Endothelial cell of umbilical vein (primary cell): ENCODE measurements at regions not wholly inside any gene's neighbourhood (a gene's known extent, or its start where the extent isn't known, plus 50 kb on each side); places are given as distances from the start of the nearest gene placed in this dataset.

Experiments
- BruUV-seq: library from RNA; stranded (reverse); fragments of 400-500 nt; replicated peaks from 2 replicates; lab custom pipeline; 2021; lab: Mats Ljungman, UMichigan
- CTCF ChIA-PET: fragments of 300-600, 350-600 bp; sonication (Branson Sonifier 250); formaldehyde crosslinking; loops from one replicate; lab custom pipeline; 2021; ENCODE audit warnings: antibody characterized with exemption, inconsistent platforms; lab: Charles Lee
- POLR2A ChIA-PET: fragments of 300-600, 350-600 bp; sonication (Branson Sonifier 250); formaldehyde crosslinking; loops from one replicate; lab custom pipeline; 2021; ENCODE audit warnings: antibody characterized with exemption, inconsistent platforms; lab: Charles Lee
- DNase-seq: peaks from one replicate; pipeline ENCODE4 v3.0.0-alpha.2; 2011; ENCODE audit warnings: low read depth, low spot score
- FAIRE-seq: peaks from 2 replicates; lab custom pipeline; 2011; peaks lifted over from hg19 to GRCh38; lab: Jason Lieb, UNC
- H2AFZ ChIP-seq: 2 replicates; pipeline ENCODE4 v1.6.0; 2012; ENCODE audit warnings: low read depth, low read length, control low read depth, inconsistent platforms
- H3K27ac ChIP-seq: 2 replicates; pipeline ENCODE4 v1.5.1; 2011; ENCODE audit warnings: low read depth, mild to moderate bottlenecking, control low read depth, low read length, moderate library complexity; ENCODE audit not compliant: insufficient read depth
- H3K27me3 ChIP-seq, 2 experiments: 2 replicates each; pipeline versions ENCODE4 v1.6.0 to v1.6.1; 2011; ENCODE audit warnings: low read length in 2 of 2, mixed read lengths in 1 of 2; ENCODE audit not compliant: control insufficient read depth in 2 of 2, insufficient read depth in 2 of 2
- H3K36me3 ChIP-seq, 2 experiments: 2 replicates in 1 of 2; 3 replicates in 1 of 2; pipeline ENCODE4 v1.5.1; 2011; ENCODE audit warnings: low read length in 2 of 2, mild to moderate bottlenecking in 1 of 2, moderate library complexity in 1 of 2; ENCODE audit not compliant: control insufficient read depth in 2 of 2, insufficient read depth in 2 of 2; ENCODE audit errors: extremely low read depth in 1 of 2
- H3K4me1 ChIP-seq: 3 replicates; pipeline ENCODE4 v1.5.1; 2011; ENCODE audit warnings: mild to moderate bottlenecking, low read length; ENCODE audit not compliant: control insufficient read depth, insufficient read depth; ENCODE audit errors: extremely low read depth
- H3K4me2 ChIP-seq: 2 replicates; pipeline ENCODE4 v1.6.1; 2011; ENCODE audit warnings: low read length, control low read depth, mixed read lengths; ENCODE audit not compliant: insufficient read depth
- H3K4me3 ChIP-seq, 3 experiments: fragments of 200-600 bp in 1 of 3; sonication (generic), shearing (Covaris generic) in 1 of 3; replicated peaks in 1 of 3; 2 replicates each; pipeline ENCODE4 v1.5.1; 2011 to 2016; ENCODE audit warnings: control low read depth in 3 of 3, low read length in 3 of 3, mild to moderate bottlenecking in 2 of 3, inconsistent platforms in 1 of 3, low read depth in 1 of 3, moderate library complexity in 1 of 3; ENCODE audit not compliant: insufficient read depth in 1 of 3
- H3K79me2 ChIP-seq: 2 replicates; pipeline ENCODE4 v1.6.0; 2012; ENCODE audit warnings: low read length, inconsistent platforms; ENCODE audit not compliant: control insufficient read depth, insufficient read depth
- H3K9ac ChIP-seq: replicated peaks from 2 replicates; pipeline ENCODE3; 2011; ENCODE audit warnings: low read length, control low read depth; ENCODE audit not compliant: insufficient read depth; ENCODE audit errors: extremely low read depth
- H3K9me1 ChIP-seq: replicated peaks from 3 replicates; pipeline ENCODE4 v1.6.0; 2011; ENCODE audit warnings: mild to moderate bottlenecking, low read length; ENCODE audit not compliant: control insufficient read depth, insufficient read depth; ENCODE audit errors: extremely low read depth
- H3K9me3 ChIP-seq: replicated peaks from 2 replicates; pipeline ENCODE4 v1.5.1; 2012; ENCODE audit warnings: low read length, inconsistent platforms; ENCODE audit not compliant: control insufficient read depth, insufficient read depth
- H4K20me1 ChIP-seq: replicated peaks from 2 replicates; pipeline ENCODE3; 2011; ENCODE audit warnings: mild to moderate bottlenecking, low read length; ENCODE audit not compliant: control insufficient read depth, insufficient read depth; ENCODE audit errors: extremely low read depth
- EZH2 ChIP-seq: IDR thresholded peaks from 2 replicates; pipeline ENCODE4 v1.6.1; 2012; ENCODE audit warnings: borderline replicate concordance, low read depth, mild to moderate bottlenecking, moderate library complexity, low read length, inconsistent platforms; ENCODE audit not compliant: severe bottlenecking
- FOS ChIP-seq: IDR thresholded peaks from 2 replicates; pipeline ENCODE4 v1.6.1; 2011; ENCODE audit warnings: mild to moderate bottlenecking, low read length, moderate library complexity, borderline replicate concordance; ENCODE audit not compliant: insufficient read depth
- GATA2 ChIP-seq: IDR thresholded peaks from 2 replicates; pipeline ENCODE4 v1.7.0; 2011; ENCODE audit warnings: low read depth, mild to moderate bottlenecking, moderate library complexity, mixed read lengths, low read length; ENCODE audit not compliant: insufficient read length, insufficient read depth
- JUN ChIP-seq: IDR thresholded peaks from 2 replicates; pipeline ENCODE4 v1.6.1; 2011; ENCODE audit warnings: borderline replicate concordance, low read depth; ENCODE audit not compliant: insufficient read length, insufficient read depth
- MYC ChIP-seq: IDR thresholded peaks from one replicate; pipeline ENCODE4 v1.6.1; 2011; ENCODE audit warnings: mild to moderate bottlenecking, low read depth, low read length
- POLR2A ChIP-seq: IDR thresholded peaks from 2 replicates; pipeline ENCODE4 v1.6.1; 2012; ENCODE audit warnings: low read depth, mild to moderate bottlenecking, control low read depth, low read length
- POLR2AphosphoS5 ChIP-seq: IDR thresholded peaks from 2 replicates; pipeline ENCODE4 v1.6.1; 2012; ENCODE audit warnings: low read depth, mild to moderate bottlenecking, control low read depth, low read length, moderate library complexity; ENCODE audit not compliant: insufficient read depth
- dilution Hi-C: fragments of 300-500 bp; cut with MboI; formaldehyde crosslinking; loops from one replicate; pipeline ENCODE4 v1.15.0; 2019; ENCODE audit warnings: low sequenced_read_pairs; ENCODE audit not compliant: extremely low pct_ligation_motif_present
- intact Hi-C: fragments of 100-400 bp; cut with micrococcal nuclease; formaldehyde crosslinking; loops from one replicate; pipeline ENCODE4 v1.10.0; 2022
- TF ChIP-seq, protein P1 (sequence below): IDR thresholded peaks from 2 replicates; pipeline ENCODE4 v1.6.1; 2011; ENCODE audit not compliant: insufficient read depth, insufficient read length
- TF ChIP-seq, protein P2 (sequence below), 2 donors: IDR thresholded peaks; 1 replicate in 1 of 2; 2 replicates in 1 of 2; pipeline ENCODE4 v1.5.1; 2011; ENCODE audit warnings: low read length in 2 of 2, mild to moderate bottlenecking in 2 of 2, moderate library complexity in 2 of 2, control low read depth in 1 of 2, inconsistent platforms in 1 of 2, low read depth in 1 of 2; ENCODE audit not compliant: insufficient read depth in 1 of 2; ENCODE audit errors: extremely low read depth in 1 of 2

DNA sequence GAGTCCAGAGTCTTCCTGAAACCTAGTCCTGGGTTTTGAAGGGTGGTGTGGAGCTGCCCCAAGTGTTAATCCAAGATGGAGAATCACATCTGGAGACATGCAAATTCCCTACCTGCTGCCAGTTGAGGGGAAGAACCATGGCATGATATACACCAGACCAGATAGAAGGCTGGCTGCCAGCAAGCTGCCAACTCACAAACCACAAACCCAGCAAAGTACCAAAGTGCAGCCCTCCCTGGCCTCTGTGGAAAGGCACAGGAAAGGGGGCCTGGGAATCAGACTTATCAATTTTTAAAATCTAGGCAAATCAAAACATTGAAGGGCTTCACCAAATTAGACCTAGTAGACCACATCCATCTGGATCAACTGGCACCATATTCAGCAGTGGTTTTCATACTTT lies 157.0 kb downstream of the TMEM26 start:
- DNase-seq (no peak), FAIRE-seq (no peak)
- Histone ChIP-seq H3K4me3 (no peak overlapping the region), H3K79me2 (no peaks in the 10 kb centered on the region), H3K9ac (no peak overlapping the region), H3K4me2 (no peak overlapping the region), H3K36me3 (no peaks in the 10 kb centered on the region), H3K27me3 (peaks cover 0 to 2% of the 10 kb centered on the region in 2 experiments), H2AFZ (no peak overlapping the region), H3K27ac (no peak overlapping the region), H3K4me1 (no peaks in the 10 kb centered on the region), H3K9me3 (no peaks in the 10 kb centered on the region), H3K9me1 (no peaks in the 10 kb centered on the region), H4K20me1 (no peaks in the 10 kb centered on the region)
- POLR2A ChIA-PET = no interaction called here
- CTCF ChIA-PET = no interaction called here
- dilution Hi-C loops (no loop called here), intact Hi-C loops (no loop called here)
- TF ChIP-seq, protein P1, sequence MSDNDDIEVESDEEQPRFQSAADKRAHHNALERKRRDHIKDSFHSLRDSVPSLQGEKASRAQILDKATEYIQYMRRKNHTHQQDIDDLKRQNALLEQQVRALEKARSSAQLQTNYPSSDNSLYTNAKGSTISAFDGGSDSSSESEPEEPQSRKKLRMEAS = no peak
- no peak for TF ChIP-seq MYC
- TF ChIP-seq FOS = no peak
- no peak for TF ChIP-seq POLR2AphosphoS5
- BruUV-seq = no TSS peak

DNA sequence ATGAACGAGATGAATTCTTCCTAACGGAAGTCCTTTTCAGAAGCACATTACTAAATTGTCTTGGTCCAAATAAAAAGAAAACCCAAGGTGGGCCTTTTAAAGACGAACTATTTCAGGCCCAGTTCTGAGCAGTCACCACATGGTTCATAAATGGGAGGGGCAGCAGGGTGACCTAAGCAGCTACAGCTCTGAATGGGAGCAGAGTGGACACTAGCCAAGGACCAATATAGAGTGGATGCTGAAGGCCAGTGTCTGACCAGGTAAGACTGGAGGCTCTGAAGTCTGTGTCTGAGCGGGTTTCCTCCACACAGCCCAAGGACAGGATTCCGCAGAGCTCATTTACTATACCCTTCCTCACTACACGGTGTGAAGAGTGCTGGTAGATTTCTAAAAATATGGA lies 159.1 kb downstream of the TMEM26 start:
- no peak for DNase-seq
- ChIA-PET POLR2A (no interaction called here), CTCF (interaction anchor here (0.6 kb wide), 1 partner anchor 457 kb away, joined by 3 read pairs; no protein-coding TSS in a partner anchor)
- no peaks in the 10 kb centered on the region for H3K79me2 ChIP-seq
- H3K27ac ChIP-seq = no peak overlapping the region
- H3K9ac ChIP-seq = no peak overlapping the region
- intact Hi-C loops (no loop called here), dilution Hi-C loops (no loop called here)
- H3K4me3 ChIP-seq = no peak overlapping the region
- no peak for FAIRE-seq
- H3K4me2 ChIP-seq = no peak overlapping the region
- BruUV-seq = no TSS peak
- no peaks in the 10 kb centered on the region for H3K4me1 ChIP-seq
- H3K36me3 ChIP-seq = no peaks in the 10 kb centered on the region
- no peaks in the 10 kb centered on the region for H3K9me3 ChIP-seq
- peaks cover 0 to 2% of the 10 kb centered on the region in 2 experiments for H3K27me3 ChIP-seq
- H4K20me1 ChIP-seq = no peaks in the 10 kb centered on the region
- no peaks in the 10 kb centered on the region for H3K9me1 ChIP-seq
- H2AFZ ChIP-seq = no peak overlapping the region
- TF ChIP-seq, protein P1 = no peak
- TF ChIP-seq EZH2 (no peak), MYC (no peak), POLR2AphosphoS5 (no peak), GATA2 (no peak), JUN (no peak), POLR2A (no peak), FOS (no peak)
- TF ChIP-seq, protein P2, sequence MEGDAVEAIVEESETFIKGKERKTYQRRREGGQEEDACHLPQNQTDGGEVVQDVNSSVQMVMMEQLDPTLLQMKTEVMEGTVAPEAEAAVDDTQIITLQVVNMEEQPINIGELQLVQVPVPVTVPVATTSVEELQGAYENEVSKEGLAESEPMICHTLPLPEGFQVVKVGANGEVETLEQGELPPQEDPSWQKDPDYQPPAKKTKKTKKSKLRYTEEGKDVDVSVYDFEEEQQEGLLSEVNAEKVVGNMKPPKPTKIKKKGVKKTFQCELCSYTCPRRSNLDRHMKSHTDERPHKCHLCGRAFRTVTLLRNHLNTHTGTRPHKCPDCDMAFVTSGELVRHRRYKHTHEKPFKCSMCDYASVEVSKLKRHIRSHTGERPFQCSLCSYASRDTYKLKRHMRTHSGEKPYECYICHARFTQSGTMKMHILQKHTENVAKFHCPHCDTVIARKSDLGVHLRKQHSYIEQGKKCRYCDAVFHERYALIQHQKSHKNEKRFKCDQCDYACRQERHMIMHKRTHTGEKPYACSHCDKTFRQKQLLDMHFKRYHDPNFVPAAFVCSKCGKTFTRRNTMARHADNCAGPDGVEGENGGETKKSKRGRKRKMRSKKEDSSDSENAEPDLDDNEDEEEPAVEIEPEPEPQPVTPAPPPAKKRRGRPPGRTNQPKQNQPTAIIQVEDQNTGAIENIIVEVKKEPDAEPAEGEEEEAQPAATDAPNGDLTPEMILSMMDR (IDR thresholded peaks at IDR 0.05; ENCODE audit: extremely low read depth in 1 of 2, insufficient read depth in 1 of 2, low read depth in 1 of 2, low read length in 2 of 2) = no peak
